H9 (cell line): ENCODE measurements at regions not wholly inside any gene's neighbourhood (a gene's known extent, or its start where the extent isn't known, plus 50 kb on each side); places are given as distances from the start of the nearest gene placed in this dataset.

Source experiments
- DNase-seq: peaks from one replicate; pipeline ENCODE4 v3.0.0-alpha.2; 2017
- H2AFZ ChIP-seq: one replicate; pipeline ENCODE4 v1.6.1; 2013; ENCODE audit warnings: mild to moderate bottlenecking, low read length, control low read depth, moderate library complexity
- H2AK5ac ChIP-seq: 2 replicates; pipeline ENCODE4 v1.6.1; 2013; ENCODE audit warnings: low read length, control low read depth, mixed read lengths; ENCODE audit not compliant: insufficient read length
- H2BK120ac ChIP-seq: one replicate; pipeline ENCODE4 v1.6.1; 2013; ENCODE audit warnings: low read depth, mild to moderate bottlenecking, low read length, control low read depth, inconsistent platforms; ENCODE audit not compliant: poor library complexity, severe bottlenecking
- H2BK12ac ChIP-seq: 2 replicates; pipeline ENCODE4 v1.6.1; 2013; ENCODE audit warnings: low read length, control low read depth, mixed read lengths, low read depth; ENCODE audit not compliant: insufficient read length
- H2BK15ac ChIP-seq: 2 replicates; pipeline ENCODE4 v1.6.1; 2013; ENCODE audit warnings: low read depth, low read length, control low read depth
- H2BK20ac ChIP-seq: one replicate; pipeline ENCODE4 v1.6.1; 2013; ENCODE audit warnings: low read depth, mild to moderate bottlenecking, low read length, control low read depth, inconsistent platforms; ENCODE audit not compliant: poor library complexity, severe bottlenecking
- H2BK5ac ChIP-seq: 2 replicates; pipeline ENCODE4 v1.6.1; 2013; ENCODE audit warnings: low read length, control low read depth, mixed read lengths; ENCODE audit not compliant: insufficient read length
- H3K14ac ChIP-seq: 2 replicates; pipeline ENCODE4 v1.6.1; 2013; ENCODE audit warnings: low read length, control low read depth; ENCODE audit not compliant: insufficient read depth
- H3K18ac ChIP-seq: 2 replicates; pipeline ENCODE4 v1.6.1; 2013; ENCODE audit warnings: low read depth, mild to moderate bottlenecking, mixed read lengths, low read length, control low read depth; ENCODE audit not compliant: insufficient read length
- H3K23ac ChIP-seq: 2 replicates; pipeline ENCODE4 v1.6.1; 2013; ENCODE audit warnings: low read length, control low read depth, mixed read lengths, low read depth; ENCODE audit not compliant: insufficient read length
- H3K23me2 ChIP-seq: 2 replicates; pipeline ENCODE4 v1.6.1; 2013; ENCODE audit warnings: low read depth, mild to moderate bottlenecking, mixed read lengths, low read length, control low read depth; ENCODE audit not compliant: insufficient read length, poor library complexity, severe bottlenecking
- H3K27ac ChIP-seq: 2 replicates; pipeline ENCODE4 v1.5.1; 2013; ENCODE audit warnings: low read length, control low read depth, mixed read lengths, low read depth; ENCODE audit not compliant: insufficient read length
- H3K27me3 ChIP-seq: 2 replicates; pipeline ENCODE4 v1.6.1; 2013; ENCODE audit warnings: low read length, control low read depth, inconsistent platforms; ENCODE audit not compliant: insufficient read depth
- H3K4ac ChIP-seq: 2 replicates; pipeline ENCODE4 v1.6.1; 2013; ENCODE audit warnings: low read depth, mild to moderate bottlenecking, control low read depth, inconsistent platforms, low read length, moderate library complexity
- H3K4me1 ChIP-seq: 2 replicates; pipeline ENCODE4 v1.6.1; 2013; ENCODE audit warnings: low read length, control low read depth, inconsistent platforms; ENCODE audit not compliant: insufficient read depth
- H3K4me2 ChIP-seq: 2 replicates; pipeline ENCODE4 v1.6.1; 2013; ENCODE audit warnings: low read length, control low read depth, mixed read lengths; ENCODE audit not compliant: insufficient read length, insufficient read depth
- H3K56ac ChIP-seq: 2 replicates; pipeline ENCODE4 v1.6.1; 2013; ENCODE audit warnings: low read depth, mild to moderate bottlenecking, mixed read lengths, low read length, control low read depth; ENCODE audit not compliant: insufficient read length
- H3K79me1 ChIP-seq: 2 replicates; pipeline ENCODE4 v1.6.1; 2013; ENCODE audit warnings: low read depth, mild to moderate bottlenecking, moderate library complexity, low read length, control low read depth, inconsistent platforms; ENCODE audit not compliant: insufficient read depth, poor library complexity, severe bottlenecking
- H3K79me2 ChIP-seq: 2 replicates; pipeline ENCODE4 v1.6.1; 2013; ENCODE audit warnings: low read length, control low read depth, inconsistent platforms; ENCODE audit not compliant: insufficient read depth
- H3K9ac ChIP-seq: 2 replicates; pipeline ENCODE4 v1.6.1; 2013; ENCODE audit warnings: low read length, control low read depth, mixed read lengths; ENCODE audit not compliant: insufficient read length; ENCODE audit errors: extremely low read depth
- H3K9me3 ChIP-seq: one replicate; pipeline ENCODE4 v1.6.1; 2013; ENCODE audit warnings: low read depth, low read length, inconsistent platforms; ENCODE audit not compliant: control insufficient read depth
- H3T11ph ChIP-seq: one replicate; pipeline ENCODE4 v1.6.1; 2013; ENCODE audit warnings: mild to moderate bottlenecking, low read length, control low read depth, inconsistent platforms
- H4K20me1 ChIP-seq: one replicate; pipeline ENCODE4 v1.6.1; 2013; ENCODE audit not compliant: control insufficient read depth, insufficient read length, insufficient read depth
- H4K5ac ChIP-seq: 2 replicates; pipeline ENCODE4 v1.6.1; 2013; ENCODE audit warnings: low read depth, mild to moderate bottlenecking, mixed read lengths, low read length, control low read depth; ENCODE audit not compliant: insufficient read length
- H4K8ac ChIP-seq: replicated peaks from 2 replicates; pipeline ENCODE4 v1.6.1; 2013; ENCODE audit warnings: low read length, control low read depth, mixed read lengths, low read depth; ENCODE audit not compliant: insufficient read length
- H4K91ac ChIP-seq: 2 replicates; pipeline ENCODE4 v1.6.1; 2013; ENCODE audit warnings: low read depth, mild to moderate bottlenecking, moderate library complexity, mixed read lengths, low read length, control low read depth; ENCODE audit not compliant: insufficient read length
- H3K27ac Mint-ChIP-seq, 3 experiments: 2 replicates in 2 of 3; 3 replicates in 1 of 3; pipeline ENCODE4 v1.8.0; 2020 to 2021; ENCODE audit warnings: mixed read lengths in 3 of 3, mild to moderate bottlenecking in 1 of 3, moderate library complexity in 1 of 3
- H3K27me3 Mint-ChIP-seq: 2 replicates; pipeline ENCODE4 v1.8.0; 2021; ENCODE audit warnings: low read depth, mild to moderate bottlenecking, moderate library complexity, mixed read lengths
- H3K36me3 Mint-ChIP-seq, 3 experiments: 2 replicates in 2 of 3; 3 replicates in 1 of 3; pipeline ENCODE4 v1.8.0; 2020 to 2021; ENCODE audit warnings: low read depth in 3 of 3, mixed read lengths in 3 of 3; ENCODE audit not compliant: insufficient read depth in 1 of 3
- H3K4me1 Mint-ChIP-seq, 2 experiments: 2 replicates each; pipeline ENCODE4 v1.8.0; 2020; ENCODE audit warnings: mixed read lengths in 2 of 2
- H3K4me3 Mint-ChIP-seq, 2 experiments: 2 replicates in 1 of 2; 3 replicates in 1 of 2; pipeline ENCODE4 v1.8.0; 2020 to 2021; ENCODE audit warnings: mild to moderate bottlenecking in 2 of 2, mixed read lengths in 2 of 2, moderate library complexity in 1 of 2
- H3K9me3 Mint-ChIP-seq, 2 experiments: 2 replicates in 1 of 2; 3 replicates in 1 of 2; pipeline ENCODE4 v1.8.0; 2020; ENCODE audit warnings: mild to moderate bottlenecking in 2 of 2, mixed read lengths in 2 of 2, moderate library complexity in 1 of 2
- WGBS: extraction: QIAGEN DNeasy Blood & Tissue Kit; methylation state at CpG from one replicate; pipeline ENCODE4 v1.1.7; 2013; ENCODE audit warnings: missing lambda C conversion rate, low lambda C conversion rate, mixed read lengths; ENCODE audit not compliant: insufficient read length; ENCODE audit errors: extremely low coverage; 5-methylcytosine and 5-hydroxymethylcytosine counted together
- TF ChIP-seq, protein P1 (sequence below): fragments of 200-600 bp; sonication (generic); conservative IDR thresholded peaks from 3 replicates; pipeline ENCODE4 v1.8.0; 2021; ENCODE audit warnings: antibody characterized with exemption, mild to moderate bottlenecking

DNA sequence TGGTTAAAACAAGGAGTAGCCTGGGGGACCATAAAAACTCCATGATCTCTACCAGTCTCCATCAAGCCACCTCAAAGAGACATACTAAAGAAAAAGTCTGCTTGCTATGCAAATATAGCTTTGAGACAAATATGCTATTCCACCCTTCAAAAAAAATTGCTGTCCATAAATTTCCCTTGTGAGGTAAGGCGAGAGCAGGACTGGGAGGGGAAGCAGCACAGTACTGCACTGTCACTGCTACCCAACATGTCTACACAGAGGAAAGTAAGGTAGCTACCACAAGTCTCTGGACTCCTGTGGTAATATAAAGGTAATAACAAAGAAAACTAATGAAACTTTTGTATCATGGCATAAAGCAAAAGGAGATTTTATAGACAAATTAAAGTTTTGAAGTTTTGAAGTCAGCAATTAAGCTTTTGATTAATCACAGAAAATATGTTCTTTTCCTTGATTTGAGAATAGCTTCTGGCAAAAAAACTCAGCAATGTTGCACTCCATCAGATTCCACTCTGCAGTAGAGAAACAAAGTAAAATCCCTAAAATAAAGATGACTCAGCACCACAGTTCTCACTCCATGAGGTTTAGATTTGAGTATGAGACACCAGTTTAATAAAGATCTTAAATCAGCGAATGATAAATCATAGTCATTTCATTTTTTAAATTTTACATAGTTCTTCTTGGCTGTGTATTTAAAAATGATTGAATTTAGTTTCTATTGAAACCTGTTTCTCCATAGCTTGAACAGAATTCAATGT lies 602.4 kb downstream of the COL12A1 start:
- no peak overlapping the region for H3T11ph ChIP-seq
- H3K27me3 ChIP-seq: no peaks in the 10 kb centered on the region
- no peaks in the 10 kb centered on the region for H3K9me3 ChIP-seq
- Mint-ChIP-seq H3K27me3 (no peaks in the 10 kb centered on the region), H3K4me3 (no peak overlapping the region), H3K36me3 (no peaks in the 10 kb centered on the region; a peak in 1 of 7 replicates), H3K27ac (no peak overlapping the region), H3K4me1 (peaks cover 12% of the 10 kb centered on the region in 2 experiments), H3K9me3 (no peaks in the 10 kb centered on the region; a peak in 1 of 5 replicates)
- H2AFZ ChIP-seq: no peak overlapping the region
- no peak overlapping the region for H3K27ac ChIP-seq
- H2BK15ac ChIP-seq: no peak overlapping the region
- no peak overlapping the region for H3K23ac ChIP-seq
- H4K91ac ChIP-seq: no peak overlapping the region
- no peak overlapping the region for H3K4ac ChIP-seq
- H3K79me2 ChIP-seq: no peaks in the 10 kb centered on the region
- TF ChIP-seq, protein P1, sequence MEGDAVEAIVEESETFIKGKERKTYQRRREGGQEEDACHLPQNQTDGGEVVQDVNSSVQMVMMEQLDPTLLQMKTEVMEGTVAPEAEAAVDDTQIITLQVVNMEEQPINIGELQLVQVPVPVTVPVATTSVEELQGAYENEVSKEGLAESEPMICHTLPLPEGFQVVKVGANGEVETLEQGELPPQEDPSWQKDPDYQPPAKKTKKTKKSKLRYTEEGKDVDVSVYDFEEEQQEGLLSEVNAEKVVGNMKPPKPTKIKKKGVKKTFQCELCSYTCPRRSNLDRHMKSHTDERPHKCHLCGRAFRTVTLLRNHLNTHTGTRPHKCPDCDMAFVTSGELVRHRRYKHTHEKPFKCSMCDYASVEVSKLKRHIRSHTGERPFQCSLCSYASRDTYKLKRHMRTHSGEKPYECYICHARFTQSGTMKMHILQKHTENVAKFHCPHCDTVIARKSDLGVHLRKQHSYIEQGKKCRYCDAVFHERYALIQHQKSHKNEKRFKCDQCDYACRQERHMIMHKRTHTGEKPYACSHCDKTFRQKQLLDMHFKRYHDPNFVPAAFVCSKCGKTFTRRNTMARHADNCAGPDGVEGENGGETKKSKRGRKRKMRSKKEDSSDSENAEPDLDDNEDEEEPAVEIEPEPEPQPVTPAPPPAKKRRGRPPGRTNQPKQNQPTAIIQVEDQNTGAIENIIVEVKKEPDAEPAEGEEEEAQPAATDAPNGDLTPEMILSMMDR: no peak
- H3K23me2 ChIP-seq: no peaks in the 10 kb centered on the region
- no peak overlapping the region for H4K8ac ChIP-seq
- H4K5ac ChIP-seq: no peak overlapping the region
- no peak for DNase-seq
- no peak overlapping the region for H2BK12ac ChIP-seq
- no peaks in the 10 kb centered on the region for H3K79me1 ChIP-seq
- no peaks in the 10 kb centered on the region for H4K20me1 ChIP-seq
- H3K9ac ChIP-seq: no peak overlapping the region
- H3K56ac ChIP-seq: no peak overlapping the region
- H3K18ac ChIP-seq: no peak overlapping the region
- no peak overlapping the region for H2AK5ac ChIP-seq
- no peak overlapping the region for H3K4me2 ChIP-seq
- WGBS: no CpG with 5 or more reads among the region's 2 CpGs
- no peak overlapping the region for H2BK5ac ChIP-seq
- no peaks in the 10 kb centered on the region; the same call in 1 of the 2 replicates for H3K4me1 ChIP-seq
- H3K14ac ChIP-seq: no peak overlapping the region
- no peak overlapping the region for H2BK120ac ChIP-seq
- no peak overlapping the region for H2BK20ac ChIP-seq
